LoVo (cell line): ENCODE measurements at regions not wholly inside any gene's neighbourhood (a gene's known extent, or its start where the extent isn't known, plus 50 kb on each side); places are given as distances from the start of the nearest gene placed in this dataset.

Experiments used
- DNase-seq: peaks from one replicate; pipeline ENCODE4 v3.0.0-alpha.2; 2016; ENCODE audit warnings: low spot score

DNA sequence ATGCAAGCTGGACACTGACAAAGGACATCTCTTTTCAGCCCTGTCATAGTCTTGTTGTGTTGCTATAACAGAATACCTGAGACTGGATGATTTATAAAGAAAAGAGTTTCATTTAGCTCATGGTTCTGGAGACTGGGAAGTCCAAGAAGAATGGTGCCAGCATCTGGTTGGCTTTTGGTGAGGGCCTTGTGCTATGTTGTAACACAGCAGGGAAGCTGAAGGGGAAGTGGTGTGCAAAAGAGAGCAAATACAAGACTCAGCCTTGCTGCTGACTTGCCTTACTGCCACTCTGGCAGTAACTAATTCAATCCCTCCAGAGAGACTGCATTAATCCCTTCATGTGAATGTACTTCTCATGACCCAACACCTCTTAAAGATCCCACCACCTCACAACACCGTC lies 356.3 kb upstream of the PROK2 start:
- no peak for DNase-seq

DNA sequence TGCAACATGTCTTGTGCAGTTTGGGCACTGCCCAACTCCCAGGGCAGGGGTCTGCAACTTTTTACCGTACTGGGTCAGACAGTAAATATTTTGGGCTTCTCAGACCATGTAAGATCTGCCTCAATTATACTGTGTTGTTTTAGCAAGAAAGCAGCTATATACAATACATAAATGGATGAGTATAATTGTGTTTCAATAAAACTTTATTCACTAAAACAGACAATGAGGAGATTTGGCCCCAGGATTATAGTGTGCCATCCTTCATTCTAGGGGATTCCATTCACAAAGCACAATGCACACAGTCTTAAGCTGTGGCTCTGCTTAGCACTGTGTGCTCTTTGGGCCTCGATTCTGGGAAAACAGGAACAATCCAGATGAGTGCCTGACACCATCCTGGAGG lies 354.4 kb upstream of the PROK2 start:
- DNase-seq = no peak

DNA sequence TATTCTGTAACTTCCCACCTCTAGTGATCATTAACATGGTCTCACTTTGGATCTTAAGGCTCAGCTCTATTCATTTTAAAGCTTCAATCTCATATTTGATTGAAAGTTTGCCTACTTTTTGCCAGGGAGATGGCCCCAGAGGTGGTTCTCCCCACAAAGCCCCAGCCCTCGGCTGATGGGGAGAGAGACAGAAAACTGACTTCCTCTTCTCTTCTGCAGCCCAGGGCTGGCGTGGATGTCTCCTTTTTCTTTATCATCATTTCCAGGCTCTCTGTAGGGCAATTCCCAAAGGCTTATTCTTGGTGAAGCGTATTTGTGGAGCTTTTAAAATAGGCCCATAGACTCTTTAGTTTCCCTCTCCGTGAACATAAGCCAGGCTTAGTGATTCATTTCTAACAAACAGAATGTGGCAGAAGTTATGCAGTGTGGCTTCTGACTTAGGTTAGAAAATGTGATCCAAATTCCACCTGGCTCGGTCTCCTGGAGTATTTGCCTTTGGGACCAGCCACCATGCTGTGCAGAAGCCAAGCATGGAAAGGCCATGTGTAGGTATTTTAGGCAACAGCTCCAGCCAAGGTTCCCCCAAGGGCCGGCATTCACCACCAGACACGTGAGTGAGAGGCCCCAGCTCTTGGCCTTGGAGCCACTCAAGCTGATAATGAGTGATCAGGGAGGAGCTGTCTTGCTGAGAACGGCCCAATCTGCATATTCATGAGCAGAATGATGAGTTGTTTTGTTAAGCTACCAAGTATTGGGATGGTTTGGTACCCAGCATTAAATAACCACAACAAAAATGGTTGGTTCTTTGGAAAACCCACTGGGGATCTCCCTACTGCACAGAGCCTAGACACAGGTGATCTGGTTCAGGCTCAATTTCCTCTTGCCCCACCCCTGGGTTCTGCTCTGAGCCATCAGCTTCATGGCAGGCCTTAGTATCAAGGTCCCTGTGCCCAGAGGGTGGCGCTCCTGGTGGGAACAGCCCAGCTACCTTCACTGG lies 353.2 kb upstream of the PROK2 start:
- no peak for DNase-seq

DNA sequence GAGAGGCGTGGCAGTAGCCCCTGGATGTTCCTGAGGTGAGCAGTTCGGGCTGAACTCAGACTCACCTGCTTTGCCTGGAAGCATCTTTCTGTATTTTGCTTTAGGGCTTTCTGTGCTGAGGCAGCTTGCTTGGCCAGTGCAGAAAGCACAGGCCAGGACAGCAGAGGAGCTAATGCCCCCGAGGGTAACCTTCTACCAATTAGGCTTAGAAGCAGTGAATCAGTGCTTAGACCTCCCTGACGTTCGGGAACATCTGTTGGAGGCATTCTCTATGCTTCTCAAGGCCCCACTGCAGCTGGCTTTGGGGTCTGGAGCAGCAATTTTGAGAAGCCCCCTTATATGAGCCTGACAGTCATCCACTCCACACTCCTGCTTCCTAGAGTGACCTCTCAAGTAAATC lies 350.7 kb upstream of the PROK2 start:
- no peak for DNase-seq

DNA sequence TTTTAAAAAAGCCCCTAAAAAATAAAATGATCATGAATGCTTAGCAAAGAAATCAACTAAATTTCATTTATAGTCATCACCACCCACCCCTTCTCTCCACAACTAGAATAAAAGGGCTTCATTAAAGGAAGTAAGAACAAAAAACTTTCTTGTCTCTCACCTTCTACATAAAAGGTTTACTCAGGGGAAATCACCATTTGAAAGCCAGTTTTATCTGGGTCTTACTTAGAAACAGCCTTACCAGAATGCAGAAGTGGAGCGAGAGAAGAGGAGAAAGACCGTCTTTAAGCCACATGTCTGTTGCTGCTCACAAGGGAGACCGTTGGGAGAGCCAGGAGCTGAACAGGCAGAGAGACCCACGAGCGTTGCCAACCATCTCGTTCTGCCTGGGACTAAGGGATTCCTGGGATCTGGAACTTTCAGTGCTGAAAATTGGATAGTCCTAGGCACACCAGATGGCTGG lies 350.1 kb upstream of the PROK2 start:
- DNase-seq = no peak

DNA sequence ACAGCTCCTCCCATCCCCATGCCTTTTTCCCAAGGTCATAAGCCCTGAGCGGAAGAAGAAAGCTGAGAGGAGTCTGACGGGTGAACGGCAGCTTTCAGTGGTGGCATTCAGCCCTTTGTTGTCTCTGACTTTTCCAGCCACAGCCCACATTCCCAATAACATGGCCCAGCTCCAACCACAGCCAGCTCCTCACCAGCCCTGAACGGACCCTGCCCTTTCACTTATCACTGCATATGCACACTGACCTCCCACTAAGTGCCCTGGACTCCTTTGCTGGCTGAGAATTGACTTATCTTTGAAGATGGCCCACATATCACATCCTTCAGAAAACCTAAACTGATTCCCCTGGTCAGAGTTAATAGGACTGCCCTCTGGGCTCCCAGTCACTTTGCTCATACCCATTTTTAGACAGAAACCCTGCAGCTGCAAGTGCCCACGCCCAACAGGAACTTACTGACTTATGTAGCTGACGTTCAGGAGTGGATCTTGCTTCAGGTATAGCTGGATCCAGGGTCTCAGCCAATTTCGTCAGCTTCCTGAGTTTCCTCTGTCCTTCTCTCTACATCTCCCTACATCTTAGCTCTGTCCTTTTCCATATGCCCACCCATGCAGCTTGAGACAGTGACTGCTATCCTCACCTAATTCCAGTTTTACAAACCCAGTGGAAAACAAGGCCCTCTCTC lies 348.5 kb upstream of the PROK2 start:
- DNase-seq = no peak

DNA sequence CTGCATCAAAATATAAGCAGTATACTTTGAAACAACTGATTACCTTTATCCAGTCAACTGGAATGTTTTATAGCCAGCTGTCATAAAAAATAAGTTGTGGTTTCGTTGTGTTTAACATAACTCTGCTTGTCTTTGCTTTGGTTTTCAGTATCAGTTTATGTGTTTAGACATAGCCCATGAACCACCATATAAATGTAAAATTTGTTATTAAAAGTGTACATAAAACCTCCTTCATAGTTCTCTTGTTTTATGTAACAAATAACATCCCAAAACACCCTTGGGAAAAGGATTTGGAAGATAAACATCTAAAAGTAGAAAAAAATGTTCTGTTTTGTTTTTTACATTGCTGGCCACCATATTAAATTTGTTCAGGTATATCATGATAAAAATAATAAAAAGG lies 347.0 kb upstream of the PROK2 start:
- DNase-seq = no peak

DNA sequence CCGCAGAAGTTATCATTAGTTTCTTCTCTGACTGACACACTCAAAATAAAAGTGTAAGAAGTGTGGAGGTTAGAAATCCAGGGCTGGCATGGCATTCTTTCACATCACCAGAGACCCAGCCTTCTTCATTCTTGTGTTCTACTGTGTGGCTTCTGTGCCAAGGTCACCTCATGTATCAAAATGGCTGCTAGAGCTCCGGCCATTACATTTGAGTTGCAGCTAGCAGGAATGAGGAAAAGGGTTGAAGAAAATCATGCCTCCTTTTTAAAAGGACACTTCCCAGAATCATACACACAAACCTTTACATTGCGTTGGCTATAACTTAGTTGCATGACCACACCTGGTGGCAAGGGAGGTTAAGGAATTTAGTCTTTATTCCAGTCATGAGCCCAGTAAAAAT lies 345.6 kb upstream of the PROK2 start:
- no peak for DNase-seq

DNA sequence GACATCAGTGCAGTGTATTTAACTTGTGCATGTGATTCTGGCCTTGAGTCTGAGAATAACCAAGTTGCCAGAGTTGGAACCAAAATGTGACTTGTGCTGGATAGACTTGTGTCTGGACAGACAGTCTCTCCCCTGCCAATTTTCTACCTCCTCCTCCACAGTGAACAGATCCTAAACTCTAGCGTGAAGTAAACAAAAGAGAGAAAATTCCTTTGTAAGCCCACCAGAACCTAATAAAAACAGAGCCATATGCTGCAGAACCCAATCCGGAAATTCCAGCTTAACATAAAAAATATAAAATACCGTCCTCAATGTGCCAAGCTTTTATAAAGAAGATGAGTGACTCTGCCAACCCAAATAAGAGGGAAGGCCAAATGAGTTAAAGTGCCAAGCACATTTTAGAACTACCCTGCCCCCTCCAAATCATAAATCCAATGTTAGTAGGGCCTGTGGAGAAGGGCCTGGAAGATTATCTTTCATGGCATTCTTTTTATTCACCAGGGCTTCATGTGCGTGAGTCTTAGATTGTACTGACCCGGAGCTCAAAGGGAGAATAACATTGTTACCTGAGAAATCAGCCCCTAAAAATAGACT lies 344.6 kb upstream of the PROK2 start:
- DNase-seq = no peak

DNA sequence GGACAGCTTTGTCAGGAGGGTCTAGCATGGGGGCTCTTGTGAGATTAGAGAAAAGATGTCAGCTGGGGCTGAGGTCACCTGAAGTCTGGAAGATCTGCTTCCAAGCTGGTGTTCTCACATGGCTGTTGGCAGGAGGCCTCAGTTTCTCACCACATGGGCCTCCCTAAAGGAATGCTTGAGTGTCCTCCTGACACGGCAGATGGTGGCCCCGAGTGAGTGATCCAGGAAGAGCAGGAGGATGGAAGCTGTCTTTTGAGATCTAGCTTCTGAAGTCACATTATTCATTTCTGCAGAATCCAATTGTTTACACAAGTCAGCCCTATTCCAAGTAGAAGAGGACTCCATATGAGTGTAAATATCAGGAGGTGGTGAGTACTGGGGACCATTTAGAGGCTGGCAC lies 344.0 kb upstream of the PROK2 start:
- DNase-seq = no peak

DNA sequence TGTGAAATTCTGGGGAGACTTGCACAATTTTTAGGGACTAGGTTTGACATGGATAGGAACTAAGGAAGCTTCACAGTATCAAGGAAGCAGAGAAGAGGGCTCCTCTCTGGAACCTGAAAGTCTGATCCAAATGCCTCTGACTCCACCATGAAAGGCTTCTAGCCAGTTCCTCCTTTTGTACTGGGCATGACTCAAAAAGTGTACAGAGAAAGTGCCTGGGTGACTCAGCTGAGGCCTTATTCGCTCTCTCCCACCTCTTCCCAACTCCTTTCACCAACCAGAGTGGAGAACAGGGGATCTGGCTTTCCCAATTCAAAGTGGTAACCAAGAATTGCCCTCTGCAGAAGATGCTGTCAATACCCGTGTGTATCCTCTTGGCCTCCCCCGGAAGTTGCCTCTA lies 342.9 kb upstream of the PROK2 start:
- no peak for DNase-seq

DNA sequence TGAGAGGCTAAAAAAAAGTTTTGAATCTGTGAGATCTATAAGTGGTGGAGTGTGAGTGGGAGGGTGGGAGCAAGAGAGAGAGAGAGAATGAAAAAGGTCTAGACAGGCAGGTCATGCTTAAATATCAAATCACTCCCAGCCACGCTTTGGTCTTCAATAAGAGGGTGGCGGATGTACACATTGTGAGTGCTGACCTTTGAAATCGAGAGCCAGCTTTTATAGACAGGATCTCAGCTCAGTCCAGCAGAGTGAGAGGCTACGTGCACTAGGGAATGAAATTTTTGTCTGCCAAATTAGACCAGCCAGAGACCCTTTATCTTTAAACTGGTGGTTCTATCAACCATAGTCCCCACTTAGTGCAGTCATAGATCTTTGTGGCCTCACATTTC lies 342.3 kb upstream of the PROK2 start:
- no peak for DNase-seq

DNA sequence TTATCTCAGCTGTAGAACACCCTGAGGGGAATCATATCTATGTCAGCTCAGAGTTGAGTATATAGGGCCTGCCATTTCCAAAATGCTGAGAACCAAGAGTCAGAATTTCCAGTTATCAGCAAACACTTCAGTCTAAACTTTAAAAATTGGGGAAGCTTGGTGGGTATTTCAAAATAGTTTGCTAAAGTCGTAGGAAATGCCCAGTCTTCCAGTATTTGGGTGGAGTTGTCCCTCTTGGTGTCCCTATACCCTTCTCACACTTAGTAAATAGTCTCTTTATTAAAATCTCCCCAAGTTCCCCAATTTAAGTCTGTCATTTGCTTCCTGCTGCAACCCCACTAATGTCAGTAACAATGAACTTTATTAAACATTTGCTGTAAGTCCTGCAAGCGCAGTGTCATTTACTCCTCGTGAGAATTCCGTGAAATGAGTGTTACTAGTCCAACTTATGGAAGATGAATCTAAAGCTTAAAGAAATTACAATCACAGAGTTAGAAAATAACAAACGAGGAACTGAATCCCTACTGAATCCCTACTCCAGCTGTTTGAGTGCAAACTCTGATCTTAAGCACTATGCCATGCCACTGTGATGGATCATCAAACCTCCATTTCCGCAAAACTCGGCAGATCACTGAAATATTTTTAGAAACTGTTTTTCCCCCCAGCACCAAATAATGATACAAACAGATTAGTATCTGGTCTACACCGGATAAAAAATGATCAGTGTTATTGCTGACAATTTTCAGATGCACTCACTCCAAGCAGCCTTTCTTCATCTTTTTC lies 341.7 kb upstream of the PROK2 start:
- DNase-seq = no peak

DNA sequence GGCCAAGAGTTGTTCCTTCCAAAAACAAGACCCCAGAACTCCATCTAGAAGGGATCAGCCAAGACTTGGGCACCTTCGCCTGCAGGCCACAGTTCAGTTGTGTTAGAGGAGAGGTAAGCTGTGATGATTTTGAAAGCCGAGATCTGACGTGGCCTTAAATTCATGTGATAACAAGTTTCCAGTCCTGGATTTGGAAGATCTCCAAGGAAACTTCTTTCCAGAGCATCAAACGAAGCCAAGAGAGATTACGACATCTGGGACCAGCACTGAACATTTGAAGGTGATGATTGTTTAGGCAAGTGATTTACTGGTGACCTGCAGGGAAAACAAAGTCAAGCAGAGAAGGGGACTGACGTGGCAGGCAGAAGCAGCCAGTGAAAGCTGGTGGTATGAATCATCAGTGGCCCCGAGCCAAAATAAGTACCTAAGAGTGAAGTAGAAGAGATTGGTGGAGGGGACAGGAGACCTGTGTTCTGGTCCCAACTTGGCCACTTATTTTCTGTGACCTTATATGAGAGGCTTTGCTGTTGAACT lies 339.0 kb upstream of the PROK2 start:
- DNase-seq = peak; percentile 81

DNA sequence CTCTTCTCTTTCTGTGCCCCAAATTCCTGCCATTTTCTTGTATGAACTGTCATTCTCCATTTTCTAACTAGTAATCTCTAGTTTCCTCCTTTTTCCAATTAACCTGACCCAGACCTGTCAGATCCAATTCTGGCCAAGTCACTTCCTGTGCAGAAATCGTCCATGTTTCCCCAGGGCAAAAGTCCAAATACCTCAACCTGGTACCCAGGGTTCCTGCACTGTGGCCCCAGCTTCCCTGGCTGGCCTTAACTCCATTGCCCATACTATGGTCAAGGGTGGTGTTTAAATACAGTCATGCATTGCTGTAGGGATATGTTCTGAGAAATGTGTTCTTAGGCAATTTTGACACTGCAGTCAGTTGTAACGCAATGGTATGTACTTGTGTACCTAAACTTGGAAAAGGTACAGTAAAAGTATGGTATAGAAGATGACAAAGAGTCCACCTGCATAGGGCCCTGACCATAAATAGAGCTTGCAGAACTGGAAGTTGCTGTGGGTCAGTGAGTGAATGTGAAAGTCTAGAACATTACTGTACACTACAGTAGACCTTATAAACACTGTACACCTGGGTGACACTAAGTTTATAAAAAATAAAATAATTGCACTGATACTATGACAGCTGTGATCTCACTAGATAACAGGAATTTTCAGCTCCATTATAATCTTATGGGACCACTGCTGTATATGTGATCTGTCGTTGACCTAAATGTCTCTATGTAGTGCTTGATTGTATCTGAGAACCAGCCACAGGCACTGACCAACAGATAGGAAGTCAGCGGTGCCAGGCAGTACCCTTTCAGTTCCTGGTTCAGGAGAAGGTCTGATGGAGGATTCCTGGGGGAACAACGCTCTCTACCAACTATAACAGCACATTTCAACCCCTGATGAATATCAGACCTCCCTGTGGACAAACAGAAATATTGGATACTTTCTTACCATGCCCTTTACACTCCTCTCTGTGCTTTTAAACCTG lies 336.1 kb upstream of the PROK2 start:
- DNase-seq = no peak

DNA sequence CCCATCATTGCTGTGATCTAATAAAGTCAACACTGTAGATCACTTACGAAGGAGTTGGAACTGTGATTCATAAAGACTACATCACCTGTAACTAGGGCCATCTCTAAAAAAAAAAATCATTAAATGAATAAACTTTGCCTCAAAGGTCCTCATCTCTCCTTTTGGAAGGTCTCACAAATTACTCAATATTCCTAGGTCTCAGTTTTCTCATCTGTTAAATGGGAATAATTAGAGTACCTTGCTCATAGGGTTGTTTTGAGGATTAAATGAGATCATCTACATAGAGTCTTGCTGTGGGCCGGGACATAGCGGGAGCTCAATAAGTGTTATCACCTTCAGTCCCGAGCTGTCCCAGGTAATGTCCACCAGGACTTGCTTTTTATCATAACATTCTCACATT lies 335.1 kb upstream of the PROK2 start:
- no peak for DNase-seq

DNA sequence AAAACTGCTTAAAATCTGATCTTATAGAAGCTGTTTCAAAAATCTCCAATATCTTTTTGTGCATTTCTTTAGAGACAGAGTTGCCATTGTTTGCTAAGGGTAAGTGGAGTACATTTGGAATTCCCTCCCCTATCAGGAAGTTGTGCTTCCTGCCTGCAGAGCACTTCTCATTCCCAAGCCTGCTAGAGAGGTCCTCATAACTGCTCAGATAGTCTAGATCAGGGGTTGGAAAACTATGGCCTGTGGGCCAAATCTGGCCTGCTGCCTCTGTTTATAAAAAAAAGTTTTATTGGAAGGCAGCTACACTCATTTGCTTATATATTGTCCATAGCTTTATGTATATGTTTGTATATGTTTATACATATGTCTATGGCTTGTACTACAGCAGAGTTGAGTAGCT lies 333.7 kb upstream of the PROK2 start:
- no peak for DNase-seq

DNA sequence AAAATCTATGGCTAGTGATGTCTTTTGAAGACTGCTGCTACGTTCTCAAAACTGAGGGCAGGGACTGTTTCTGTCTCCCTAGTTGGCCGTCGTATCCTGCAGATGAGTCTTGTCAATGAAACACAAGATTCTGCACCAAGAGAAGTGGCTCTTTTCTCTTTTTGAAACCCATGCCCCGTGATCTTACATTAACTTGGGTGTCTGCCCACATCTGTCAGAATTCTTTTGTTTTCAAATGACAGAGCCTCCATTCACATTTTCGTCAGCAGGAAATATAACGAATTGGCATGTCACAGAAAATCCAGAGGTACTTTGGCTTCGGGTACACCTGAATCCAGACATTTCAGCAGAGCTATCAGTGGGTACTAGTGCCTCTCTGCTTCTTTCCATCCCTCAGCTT lies 331.3 kb upstream of the PROK2 start:
- no peak for DNase-seq

DNA sequence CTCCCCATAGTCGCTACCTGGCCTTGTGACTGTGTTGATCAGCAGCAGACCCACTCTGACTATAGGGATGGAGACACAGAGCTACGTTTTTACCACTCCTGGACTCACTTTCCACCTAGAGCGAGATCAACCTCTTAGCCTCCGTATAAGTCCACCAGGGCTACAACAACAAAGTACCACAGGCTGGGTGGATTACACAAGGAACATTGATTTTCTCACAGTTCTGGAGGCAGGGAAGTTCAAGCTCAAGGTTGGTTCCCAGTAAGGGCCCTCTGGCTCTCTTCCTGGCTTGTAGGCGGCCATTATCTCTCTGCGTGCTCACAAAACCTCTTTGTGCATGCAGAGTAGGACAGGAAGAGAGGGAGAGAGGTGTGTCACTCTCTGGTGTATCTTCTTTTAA lies 330.4 kb upstream of the PROK2 start:
- no peak for DNase-seq

DNA sequence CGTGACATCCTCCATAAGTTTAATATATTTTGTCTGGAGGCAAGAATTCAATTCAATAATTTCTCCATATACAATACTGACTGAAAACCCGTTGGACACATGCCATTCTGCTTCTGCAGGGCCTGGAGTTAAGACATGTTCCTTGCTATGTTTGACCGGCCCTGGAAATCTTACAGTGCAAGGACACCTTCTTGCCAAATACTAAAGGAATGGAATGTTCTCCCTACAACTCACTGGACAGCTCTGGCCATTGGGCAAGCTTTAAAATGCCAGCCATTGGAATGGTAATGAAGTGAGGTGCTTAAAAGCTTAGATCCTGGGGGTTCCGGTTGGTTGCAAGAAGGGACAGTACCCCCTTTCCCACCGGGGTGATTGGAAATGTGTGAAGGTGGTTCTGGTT lies 329.8 kb upstream of the PROK2 start:
- no peak for DNase-seq

DNA sequence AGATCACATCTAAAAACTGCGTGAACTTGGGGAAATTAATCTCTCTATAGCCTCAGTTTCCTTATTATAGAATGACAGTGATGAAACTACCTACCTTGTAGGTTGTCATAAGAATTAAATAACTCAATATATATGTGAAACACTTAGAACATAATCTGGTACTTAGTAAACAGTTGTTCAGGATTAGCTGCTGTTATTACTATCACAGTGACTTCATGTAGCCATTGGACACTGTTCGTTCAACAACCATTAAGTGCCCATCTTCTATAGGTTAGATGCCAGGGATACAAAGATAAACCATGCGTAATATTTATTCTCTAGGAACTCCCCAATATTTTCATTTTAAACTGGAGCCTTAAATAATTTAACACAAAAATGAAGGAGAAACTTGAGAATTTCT lies 329.0 kb upstream of the PROK2 start:
- no peak for DNase-seq
